GM12873 (cell line): ENCODE measurements at regions not wholly inside any gene's neighbourhood (a gene's known extent, or its start where the extent isn't known, plus 50 kb on each side); places are given as distances from the start of the nearest gene placed in this dataset.

ENCODE experiments used
- TF ChIP-seq, protein P1 (sequence below): IDR thresholded peaks from 2 replicates; pipeline ENCODE4 v1.5.1; 2012; ENCODE audit warnings: low read depth, mild to moderate bottlenecking, moderate library complexity, low read length, control low read depth; ENCODE audit not compliant: insufficient read depth; ENCODE audit errors: missing control alignments

GRCh38 chr4:14716691-14717090 lies 285.6 kb upstream of the CPEB2 start:
- TF ChIP-seq, protein P1, sequence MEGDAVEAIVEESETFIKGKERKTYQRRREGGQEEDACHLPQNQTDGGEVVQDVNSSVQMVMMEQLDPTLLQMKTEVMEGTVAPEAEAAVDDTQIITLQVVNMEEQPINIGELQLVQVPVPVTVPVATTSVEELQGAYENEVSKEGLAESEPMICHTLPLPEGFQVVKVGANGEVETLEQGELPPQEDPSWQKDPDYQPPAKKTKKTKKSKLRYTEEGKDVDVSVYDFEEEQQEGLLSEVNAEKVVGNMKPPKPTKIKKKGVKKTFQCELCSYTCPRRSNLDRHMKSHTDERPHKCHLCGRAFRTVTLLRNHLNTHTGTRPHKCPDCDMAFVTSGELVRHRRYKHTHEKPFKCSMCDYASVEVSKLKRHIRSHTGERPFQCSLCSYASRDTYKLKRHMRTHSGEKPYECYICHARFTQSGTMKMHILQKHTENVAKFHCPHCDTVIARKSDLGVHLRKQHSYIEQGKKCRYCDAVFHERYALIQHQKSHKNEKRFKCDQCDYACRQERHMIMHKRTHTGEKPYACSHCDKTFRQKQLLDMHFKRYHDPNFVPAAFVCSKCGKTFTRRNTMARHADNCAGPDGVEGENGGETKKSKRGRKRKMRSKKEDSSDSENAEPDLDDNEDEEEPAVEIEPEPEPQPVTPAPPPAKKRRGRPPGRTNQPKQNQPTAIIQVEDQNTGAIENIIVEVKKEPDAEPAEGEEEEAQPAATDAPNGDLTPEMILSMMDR = no peak

- TF ChIP-seq, protein P1 = no peak
Measured at GRCh38 chr4:14719053-14719452, 283.2 kb upstream of the CPEB2 start.

- TF ChIP-seq, protein P1 = no peak
Measured at GRCh38 chr4:14726441-14726840, 275.8 kb upstream of the CPEB2 start.

- TF ChIP-seq, protein P1 = no peak
Measured at GRCh38 chr4:14726877-14727361, 275.4 kb upstream of the CPEB2 start.

DNA sequence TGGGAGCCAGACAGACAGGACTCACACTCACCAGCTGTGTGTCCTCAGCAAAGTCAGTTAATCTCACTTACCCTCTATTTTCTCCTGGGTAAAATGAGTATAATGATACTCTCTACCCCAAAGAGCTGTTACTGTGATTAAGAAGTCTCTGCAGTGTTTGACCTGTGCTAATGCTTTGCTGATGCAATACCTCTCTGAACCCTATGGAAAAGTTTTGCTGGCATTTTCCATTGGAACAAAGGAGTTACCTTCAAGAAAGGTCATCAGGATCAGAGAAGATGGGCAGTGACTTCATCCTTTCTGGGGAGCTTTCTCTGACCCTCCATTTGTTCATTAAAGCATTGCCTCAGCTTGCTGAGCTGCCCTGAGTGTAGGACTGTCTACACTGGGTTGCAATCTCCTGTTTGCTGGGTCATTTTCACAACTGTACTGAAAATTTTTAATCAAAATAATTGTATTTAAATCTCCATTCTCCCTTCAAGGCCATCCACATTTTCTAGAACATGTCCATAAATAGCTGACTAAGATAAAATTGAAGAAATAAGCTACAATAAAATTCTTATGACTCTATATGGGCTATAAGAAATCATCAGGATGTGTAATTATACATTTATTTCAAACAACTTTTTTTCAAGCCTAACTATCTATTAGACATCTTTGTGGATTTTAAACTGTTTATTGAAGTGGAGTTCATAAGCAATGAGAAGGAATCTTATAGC lies 272.8 kb upstream of the CPEB2 start:
- TF ChIP-seq, protein P1 = no peak

DNA sequence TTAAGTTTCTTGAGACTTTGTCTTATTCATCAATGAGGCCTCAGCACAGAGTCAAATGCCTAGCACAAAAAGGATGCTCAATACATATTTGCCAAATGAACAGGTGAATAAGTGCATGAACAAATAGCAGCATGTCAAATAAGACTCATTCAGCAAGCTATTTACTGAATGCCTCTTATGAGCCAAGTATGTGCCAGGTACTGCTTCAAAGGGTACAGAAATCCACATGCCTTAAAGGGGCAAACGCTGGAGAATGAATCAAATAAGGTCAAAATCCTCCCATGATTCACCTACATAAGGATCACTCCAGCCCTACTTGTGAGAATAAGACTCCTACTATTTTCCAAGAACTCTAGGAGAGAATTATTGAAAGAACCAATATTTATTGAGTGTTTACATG lies 260.2 kb upstream of the CPEB2 start:
- TF ChIP-seq, protein P1 = no peak

DNA sequence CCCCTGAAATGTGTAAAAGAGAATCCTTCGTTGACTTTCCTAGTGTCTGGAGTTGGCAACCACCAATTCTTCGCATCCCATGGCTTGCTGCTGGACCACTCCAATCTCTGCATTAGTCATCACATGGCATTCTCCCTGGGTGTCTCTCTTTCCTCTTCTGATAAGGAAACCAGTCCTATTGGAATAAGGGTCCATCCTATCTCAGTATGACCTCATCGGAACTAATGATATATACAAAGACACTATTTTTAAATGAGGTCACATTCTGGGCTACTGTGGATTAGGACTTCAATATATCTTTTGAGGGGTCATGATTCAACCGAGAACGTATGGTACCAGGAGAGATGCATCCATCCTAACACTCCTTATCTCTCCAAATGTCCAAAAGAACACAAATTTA lies 259.1 kb upstream of the CPEB2 start:
- TF ChIP-seq, protein P1 = no peak
